IPS-20b (cell line): ENCODE measurements at regions not wholly inside any gene's neighbourhood (a gene's known extent, or its start where the extent isn't known, plus 50 kb on each side); places are given as distances from the start of the nearest gene placed in this dataset.

Experiments
- H3K27ac ChIP-seq: one replicate; pipeline ENCODE4 v1.5.1; 2013; ENCODE audit warnings: low read length
- H3K27me3 ChIP-seq: 2 replicates; pipeline ENCODE4 v1.6.1; 2013; ENCODE audit warnings: mild to moderate bottlenecking, low read length, inconsistent platforms; ENCODE audit not compliant: insufficient read depth
- H3K36me3 ChIP-seq: 2 replicates; pipeline ENCODE4 v1.6.1; 2013; ENCODE audit warnings: low read depth, mild to moderate bottlenecking, inconsistent platforms, low read length, moderate library complexity; ENCODE audit not compliant: insufficient read depth
- H3K4me1 ChIP-seq: 2 replicates; pipeline ENCODE4 v1.6.1; 2013; ENCODE audit warnings: mild to moderate bottlenecking, control low read depth, inconsistent platforms, low read length, moderate library complexity; ENCODE audit not compliant: insufficient read depth
- H3K4me3 ChIP-seq: 2 replicates; pipeline ENCODE4 v1.5.1; 2013; ENCODE audit warnings: mild to moderate bottlenecking, low read length, inconsistent platforms
- H3K9ac ChIP-seq: 2 replicates; pipeline ENCODE4 v1.6.1; 2013; ENCODE audit warnings: low read depth, mild to moderate bottlenecking, inconsistent platforms, low read length, moderate library complexity
- H3K9me3 ChIP-seq: 2 replicates; pipeline ENCODE4 v1.6.1; 2013; ENCODE audit warnings: mild to moderate bottlenecking, low read depth, low read length, inconsistent platforms; ENCODE audit not compliant: insufficient read depth

GRCh38 chr2:10964052-10964790 is 52.5 kb downstream of the KCNF1 start:
- no peaks in the 10 kb centered on the region for H3K27me3 ChIP-seq
- no peak overlapping the region for H3K4me3 ChIP-seq
- no peak overlapping the region for H3K27ac ChIP-seq
- no peak overlapping the region for H3K9ac ChIP-seq
- H3K36me3 ChIP-seq, result no peaks in the 10 kb centered on the region
- no peaks in the 10 kb centered on the region for H3K9me3 ChIP-seq
- 0 out of 2 replicates have a peak, but pooled peaks cover 4% of the 10 kb centered on the region for H3K4me1 ChIP-seq

DNA sequence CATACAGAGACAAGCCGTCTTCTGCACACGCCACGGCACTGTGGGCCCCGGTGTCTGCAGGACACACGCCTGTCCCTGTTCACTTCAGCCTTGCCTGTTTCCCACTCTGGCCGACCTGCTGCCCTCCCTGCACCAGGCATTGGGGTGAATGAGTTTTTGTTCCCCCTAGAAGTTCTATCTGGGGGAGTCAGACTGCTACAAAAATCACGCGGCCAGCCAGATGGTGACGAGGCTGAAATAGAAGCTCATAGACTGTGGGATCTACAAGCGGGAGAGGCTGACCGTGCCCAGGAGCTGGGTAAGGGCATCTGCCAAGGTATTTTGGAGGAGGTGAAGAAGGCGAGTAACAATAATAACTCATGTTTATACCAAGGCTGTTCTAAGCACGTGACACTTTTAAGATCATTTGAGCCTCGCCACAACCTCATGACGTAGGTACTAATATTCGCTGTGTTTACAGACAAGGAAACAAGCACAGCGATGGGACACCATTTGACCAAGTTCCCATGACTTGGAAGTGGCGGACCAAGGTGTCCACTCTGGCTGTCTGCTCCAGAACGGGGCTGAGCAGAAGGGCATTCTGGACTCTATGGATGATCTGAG is 53.6 kb downstream of the KCNF1 start:
- Histone ChIP-seq H3K4me1 (0 out of 2 replicates have a peak, but pooled peaks cover 4% of the 10 kb centered on the region), H3K36me3 (no peaks in the 10 kb centered on the region), H3K4me3 (no peak overlapping the region), H3K9me3 (no peaks in the 10 kb centered on the region), H3K27me3 (no peaks in the 10 kb centered on the region), H3K27ac (no peak overlapping the region), H3K9ac (no peak overlapping the region)

DNA sequence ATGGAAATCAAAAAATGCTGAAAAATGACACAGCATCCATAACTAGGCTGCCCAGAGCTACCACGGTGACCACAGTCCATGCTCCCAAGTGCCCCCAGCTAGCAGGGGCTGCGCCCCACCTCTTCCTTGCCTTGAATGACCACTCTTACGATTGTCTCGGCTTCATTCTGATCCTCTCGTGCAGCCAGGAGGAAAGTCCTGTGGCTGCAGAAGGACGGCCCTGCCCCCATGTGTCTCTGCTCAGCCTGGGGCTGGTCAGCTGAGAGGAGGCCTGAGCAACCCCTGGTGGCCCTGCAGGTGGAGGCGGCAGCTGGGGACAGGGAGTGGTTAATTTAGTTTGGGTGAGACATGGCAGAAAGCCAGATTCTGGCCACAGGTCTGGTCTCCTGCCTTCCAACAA is 54.3 kb downstream of the KCNF1 start:
- Histone ChIP-seq H3K27me3 (no peaks in the 10 kb centered on the region), H3K4me1 (0 out of 2 replicates have a peak, but pooled peaks cover 4% of the 10 kb centered on the region), H3K36me3 (no peaks in the 10 kb centered on the region), H3K9me3 (no peaks in the 10 kb centered on the region), H3K9ac (no peak overlapping the region), H3K4me3 (no peak overlapping the region), H3K27ac (no peak overlapping the region)

DNA sequence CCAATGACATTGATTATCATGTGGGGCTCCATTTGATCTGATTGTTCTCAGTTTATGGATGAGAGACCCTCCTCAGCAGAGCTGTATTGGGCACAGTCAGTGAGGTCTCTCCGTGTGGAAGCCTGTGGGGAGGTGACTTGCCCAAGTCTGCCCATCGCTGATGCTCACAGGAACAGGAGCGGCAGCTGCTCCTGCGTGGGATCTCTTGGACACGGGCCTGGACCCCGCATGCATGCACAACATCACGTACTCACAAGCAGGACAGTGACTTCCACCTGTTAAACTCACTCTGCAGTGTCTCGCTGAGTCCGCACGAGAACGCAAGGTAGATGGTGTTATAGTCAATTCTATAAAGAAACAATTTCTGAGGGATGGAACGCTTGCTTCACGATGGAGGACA is 55.0 kb downstream of the KCNF1 start:
- Histone ChIP-seq H3K4me3 (no peak overlapping the region), H3K4me1 (0 out of 2 replicates have a peak, but pooled peaks cover 4% of the 10 kb centered on the region), H3K9me3 (no peaks in the 10 kb centered on the region), H3K9ac (no peak overlapping the region), H3K36me3 (no peaks in the 10 kb centered on the region), H3K27me3 (no peaks in the 10 kb centered on the region), H3K27ac (no peak overlapping the region)

DNA sequence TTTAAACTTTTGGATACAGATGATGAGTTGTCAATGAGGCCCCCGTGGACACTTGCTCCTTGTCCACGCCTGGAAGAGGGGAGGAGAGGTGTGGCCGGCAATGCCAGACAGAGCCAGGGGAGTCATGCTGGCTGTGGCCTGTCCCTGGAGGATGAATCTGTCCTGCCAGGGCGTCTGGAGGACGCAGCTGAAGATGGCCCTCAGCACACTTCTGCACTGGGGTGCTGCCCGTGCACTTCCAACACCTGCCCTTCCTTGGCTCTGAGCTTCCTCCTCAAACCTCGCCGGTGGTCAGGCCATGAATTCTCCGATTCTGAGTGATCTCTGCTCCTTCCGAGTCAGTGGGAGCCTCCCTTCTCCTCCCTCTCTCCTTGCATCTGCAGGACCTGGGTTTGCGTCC is 56.4 kb downstream of the KCNF1 start:
- no peaks in the 10 kb centered on the region for H3K36me3 ChIP-seq
- H3K4me1 ChIP-seq, result peaks cover 10% of the 10 kb centered on the region; the same call in 1 of the 2 replicates
- no peaks in the 10 kb centered on the region for H3K9me3 ChIP-seq
- H3K27ac ChIP-seq, result no peak overlapping the region
- H3K4me3 ChIP-seq, result no peak overlapping the region
- no peak overlapping the region for H3K9ac ChIP-seq
- H3K27me3 ChIP-seq, result no peaks in the 10 kb centered on the region

DNA sequence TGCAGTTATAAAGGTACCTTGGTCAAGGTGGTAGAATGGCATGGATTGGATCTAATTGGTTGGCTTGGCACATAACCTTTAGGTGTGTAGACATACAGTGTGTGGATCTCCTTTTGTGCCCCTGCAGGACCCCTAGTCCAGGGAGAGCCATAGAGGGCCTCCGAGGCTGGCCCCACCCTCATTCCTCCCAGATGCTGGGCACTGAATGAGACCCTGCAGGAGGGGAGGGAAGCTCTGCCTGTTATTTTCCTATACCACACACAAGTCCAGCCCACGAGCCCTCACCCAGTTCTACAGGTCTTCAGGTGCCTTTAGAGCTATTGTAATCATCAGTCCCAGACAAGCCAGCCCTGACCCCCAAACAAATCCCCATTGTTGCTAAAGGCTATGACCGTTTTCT is 58.9 kb downstream of the KCNF1 start:
- H3K9ac ChIP-seq, result no peak overlapping the region
- H3K4me1 ChIP-seq, result peaks cover 12% of the 10 kb centered on the region; the same call in 1 of the 2 replicates
- H3K27ac ChIP-seq, result no peak overlapping the region
- H3K36me3 ChIP-seq, result no peaks in the 10 kb centered on the region
- no peaks in the 10 kb centered on the region for H3K27me3 ChIP-seq
- no peaks in the 10 kb centered on the region for H3K9me3 ChIP-seq
- H3K4me3 ChIP-seq, result no peak overlapping the region

GRCh38 chr2:10971161-10971887 is 59.6 kb downstream of the KCNF1 start:
- Histone ChIP-seq H3K27me3 (no peaks in the 10 kb centered on the region), H3K27ac (no peak overlapping the region), H3K4me3 (no peak overlapping the region), H3K4me1 (peaks cover 12% of the 10 kb centered on the region; the same call in 1 of the 2 replicates), H3K9me3 (no peaks in the 10 kb centered on the region), H3K36me3 (no peaks in the 10 kb centered on the region), H3K9ac (no peak overlapping the region)

- Histone ChIP-seq H3K4me3 (no peak overlapping the region), H3K4me1 (peaks cover 13% of the 10 kb centered on the region; the same call in 1 of the 2 replicates), H3K9me3 (no peaks in the 10 kb centered on the region), H3K27me3 (no peaks in the 10 kb centered on the region), H3K9ac (no peak overlapping the region), H3K27ac (no peak overlapping the region), H3K36me3 (no peaks in the 10 kb centered on the region)
Observed at GRCh38 chr2:10971888-10972260, 60.1 kb downstream of the KCNF1 start.

- Histone ChIP-seq H3K27ac (no peak overlapping the region), H3K36me3 (no peaks in the 10 kb centered on the region), H3K4me1 (peaks cover 22% of the 10 kb centered on the region; the same call in 1 of the 2 replicates), H3K27me3 (no peaks in the 10 kb centered on the region), H3K9ac (no peak overlapping the region), H3K4me3 (no peak overlapping the region), H3K9me3 (no peaks in the 10 kb centered on the region)
Observed at GRCh38 chr2:10972683-10973433, 61.1 kb downstream of the KCNF1 start.

DNA sequence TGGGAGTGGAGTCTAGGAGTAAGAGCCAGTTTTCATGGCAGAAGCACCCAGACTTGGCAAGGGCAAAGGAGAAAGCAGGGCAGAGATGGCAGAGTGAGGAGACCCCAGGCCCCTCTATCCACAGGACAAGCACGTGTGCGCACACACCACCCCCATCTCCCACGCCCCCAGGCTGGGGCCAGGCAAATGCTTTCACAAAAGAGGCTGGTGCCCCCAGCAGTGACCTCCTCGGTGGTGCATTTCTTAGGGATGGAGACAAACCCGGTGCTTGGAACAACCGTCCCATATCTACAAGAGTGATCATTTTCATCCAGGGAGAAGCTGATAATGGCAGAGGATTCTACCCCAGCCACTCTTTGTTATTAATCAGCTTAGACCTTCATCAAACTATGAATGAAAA is 62.0 kb downstream of the KCNF1 start:
- no peaks in the 10 kb centered on the region for H3K27me3 ChIP-seq

GRCh38 chr2:10977003-10977402 is 65.3 kb downstream of the KCNF1 start:
- no peaks in the 10 kb centered on the region for H3K9me3 ChIP-seq
- H3K9ac ChIP-seq, result peak overlapping the region; percentile 17; the same call in 1 of the 2 replicates
- H3K27ac ChIP-seq, result no peak overlapping the region
- H3K4me1 ChIP-seq, result peaks cover 25% of the 10 kb centered on the region; the same call in 1 of the 2 replicates
- H3K27me3 ChIP-seq, result no peaks in the 10 kb centered on the region
- H3K36me3 ChIP-seq, result no peaks in the 10 kb centered on the region
- H3K4me3 ChIP-seq, result no peak overlapping the region

More for the DNA sequence above, 62.0 kb downstream of the KCNF1 start:
- Histone ChIP-seq H3K36me3 (no peaks in the 10 kb centered on the region), H3K4me1 (peaks cover 25% of the 10 kb centered on the region; the same call in 1 of the 2 replicates), H3K27ac (no peak overlapping the region), H3K9me3 (no peaks in the 10 kb centered on the region), H3K9ac (peak overlapping the region; percentile 1; the same call in 1 of the 2 replicates), H3K4me3 (peak overlapping the region; percentile 20; the same call in 1 of the 2 replicates)
